ENCODE measurements at regions not wholly inside any gene's neighbourhood (a gene's known extent, or its start where the extent isn't known, plus 50 kb on each side); places are given as distances from the start of the nearest gene placed in this dataset.

DNA sequence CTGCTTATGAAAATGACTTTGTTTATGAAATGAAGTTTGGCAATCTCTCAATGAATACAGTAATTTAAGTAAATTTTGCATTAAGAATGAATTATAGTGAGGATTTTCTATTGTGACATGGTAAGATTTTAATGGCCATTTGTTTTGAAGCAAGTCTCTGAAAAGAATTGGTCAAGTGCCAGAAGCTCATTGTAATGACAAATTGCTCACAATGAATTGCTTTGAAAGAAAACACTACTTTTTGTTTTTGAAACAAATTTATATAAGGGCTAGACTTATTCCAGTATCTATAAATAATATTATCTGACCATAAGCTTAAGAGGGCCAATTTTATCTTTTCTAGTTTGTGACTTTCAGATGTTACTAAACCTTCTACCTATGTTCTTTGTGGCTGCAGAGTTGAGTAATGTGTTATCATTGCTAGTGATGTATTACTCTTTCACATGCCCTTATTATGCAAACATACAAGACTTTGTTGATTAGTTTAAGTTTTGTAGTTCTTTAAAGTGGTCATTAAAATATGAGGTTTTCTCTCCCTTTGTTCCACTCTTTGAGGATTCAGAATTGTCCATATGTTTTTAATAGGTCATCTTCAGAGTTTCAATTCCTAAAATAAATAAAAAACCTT lies 93.0 kb upstream of the ZNF608 start:
- H3K9me3 ChIP-seq (ENCODE audit: control insufficient read depth, low read depth, low read length) = peaks cover 4% of the 10 kb centered on the region
- no peaks in the 10 kb centered on the region for H3K36me3 ChIP-seq (ENCODE audit: control insufficient read depth, insufficient read depth, low read length)
- H3K4me1 ChIP-seq (ENCODE audit: control insufficient read depth, insufficient read depth, low read length) = no peaks in the 10 kb centered on the region
- H3K27ac ChIP-seq (ENCODE audit: low read length) = no peak overlapping the region
- no peaks in the 10 kb centered on the region for H3K27me3 ChIP-seq (ENCODE audit: control insufficient read depth, insufficient read depth, low read length)
- H3K4me3 ChIP-seq (ENCODE audit: low read length) = no peak overlapping the region
- peak in 1 of 2 donors; percentile 35 for DNase-seq

DNA sequence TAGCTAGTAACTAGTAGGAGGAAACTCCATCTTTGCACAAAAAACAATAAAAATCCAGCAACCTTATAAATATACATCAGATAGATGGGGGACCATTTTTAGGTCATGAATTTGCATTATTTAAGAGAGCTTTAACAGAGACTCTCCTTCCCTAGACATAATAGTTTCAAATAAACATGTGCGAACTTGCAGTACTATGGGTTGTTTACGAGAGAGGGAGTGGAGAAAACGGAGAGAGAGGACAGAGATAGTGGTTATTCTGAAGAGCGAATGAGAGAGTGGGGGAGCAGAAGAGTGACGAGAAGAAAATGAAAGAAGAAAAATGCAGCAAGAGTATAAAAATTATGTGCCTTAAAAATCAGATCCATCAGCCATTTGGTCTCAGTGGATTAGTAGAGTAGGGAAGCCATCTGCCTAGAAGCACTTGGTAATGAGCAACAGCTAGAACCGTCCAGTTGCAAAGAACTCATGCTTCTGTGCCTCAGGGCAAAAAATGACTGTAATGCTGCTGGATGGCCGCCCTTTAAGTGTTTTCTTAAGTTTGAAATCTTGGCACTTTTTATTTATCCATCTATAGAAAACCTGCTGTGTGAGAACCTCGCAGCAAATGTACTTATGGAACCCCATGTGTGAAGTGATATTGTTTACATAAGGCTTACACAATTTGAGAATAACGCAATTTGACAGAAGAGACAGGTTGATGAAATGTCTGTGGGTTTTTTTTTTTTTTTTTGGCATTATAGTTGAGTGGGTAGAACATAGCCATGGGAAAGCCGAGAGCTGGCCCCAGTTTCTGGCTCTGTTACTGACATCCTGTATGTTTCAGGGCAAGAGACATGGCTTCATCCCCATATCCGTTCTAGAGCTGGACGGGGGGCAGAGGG lies 95.6 kb upstream of the ZNF608 start:
- H3K27me3 ChIP-seq (ENCODE audit: control insufficient read depth, insufficient read depth, low read length) = no peaks in the 10 kb centered on the region
- H3K27ac ChIP-seq (ENCODE audit: low read length) = no peak overlapping the region
- no peak overlapping the region for H3K4me3 ChIP-seq (ENCODE audit: low read length)
- H3K9me3 ChIP-seq (ENCODE audit: control insufficient read depth, low read depth, low read length) = no peaks in the 10 kb centered on the region
- no peak for DNase-seq
- WGBS (ENCODE audit: insufficient coverage, low lambda C conversion rate) = 81% methylated on average over 6 of the region's 12 CpGs
- H3K4me1 ChIP-seq (ENCODE audit: control insufficient read depth, insufficient read depth, low read length) = no peaks in the 10 kb centered on the region
- no peaks in the 10 kb centered on the region for H3K36me3 ChIP-seq (ENCODE audit: control insufficient read depth, insufficient read depth, low read length)

DNA sequence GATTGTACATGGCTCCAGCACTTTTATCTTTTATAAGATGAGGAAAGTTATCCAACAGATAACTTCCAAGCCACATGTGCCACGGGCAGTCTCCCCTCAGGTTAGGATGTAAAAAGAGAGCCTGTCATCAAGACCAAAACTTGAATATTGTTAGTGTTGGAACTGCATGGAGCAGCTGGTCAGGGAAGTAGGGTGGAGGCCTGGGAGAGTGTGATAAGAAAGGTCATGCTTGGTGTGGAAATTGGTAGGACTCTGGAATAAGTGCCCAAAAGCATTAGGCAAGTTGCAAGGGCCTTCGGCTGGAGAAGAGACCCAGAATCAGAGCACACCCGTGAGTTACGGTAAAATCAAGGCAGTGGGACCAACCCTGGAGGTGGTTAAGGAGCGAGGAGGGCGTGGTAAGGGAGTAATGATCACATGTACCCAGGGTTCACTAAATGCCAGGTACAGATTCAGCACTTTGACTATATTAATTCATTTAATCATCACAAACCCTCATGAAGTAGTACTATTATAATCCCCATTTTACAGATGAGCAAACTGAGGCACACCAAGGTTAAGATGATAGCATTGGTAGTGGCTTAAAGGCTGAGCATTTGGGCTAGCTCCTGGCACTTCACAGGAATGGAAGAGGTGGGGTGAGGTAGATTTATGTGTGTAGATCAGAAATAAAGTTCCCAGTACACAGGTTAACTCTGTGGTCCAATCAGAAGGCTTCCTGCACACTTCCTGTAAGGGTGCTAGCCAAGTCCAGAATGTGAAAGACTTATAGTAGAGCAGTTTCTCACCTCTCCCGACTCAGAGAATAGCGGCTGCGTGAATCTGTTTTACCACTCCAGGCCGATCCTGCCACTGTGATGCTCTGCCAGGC lies 96.5 kb upstream of the ZNF608 start:
- no peak for DNase-seq
- WGBS (ENCODE audit: insufficient coverage, low lambda C conversion rate) = no CpG with 5 or more reads among the region's 10 CpGs
- Histone ChIP-seq H3K4me1 (ENCODE audit: control insufficient read depth, insufficient read depth, low read length) (no peaks in the 10 kb centered on the region), H3K36me3 (ENCODE audit: control insufficient read depth, insufficient read depth, low read length) (no peaks in the 10 kb centered on the region), H3K4me3 (ENCODE audit: low read length) (no peak overlapping the region), H3K27me3 (ENCODE audit: control insufficient read depth, insufficient read depth, low read length) (no peaks in the 10 kb centered on the region), H3K9me3 (ENCODE audit: control insufficient read depth, low read depth, low read length) (no peaks in the 10 kb centered on the region), H3K27ac (ENCODE audit: low read length) (no peak overlapping the region)

DNA sequence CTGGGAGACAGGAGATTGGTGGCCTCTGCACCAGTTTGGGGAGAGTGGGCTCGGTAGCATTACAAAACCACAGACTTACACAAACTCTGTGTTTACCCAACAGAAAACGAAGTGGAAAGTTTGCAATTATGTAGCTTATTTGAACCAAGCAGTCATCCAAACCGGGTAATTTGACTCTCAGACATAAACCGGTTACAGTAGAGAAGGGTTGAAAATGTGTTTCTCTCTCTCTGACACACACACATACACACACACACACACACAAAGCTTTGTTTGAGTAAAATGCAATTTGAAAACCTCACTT lies 97.1 kb upstream of the ZNF608 start:
- Histone ChIP-seq H3K4me3 (ENCODE audit: low read length) (no peak overlapping the region), H3K4me1 (ENCODE audit: control insufficient read depth, insufficient read depth, low read length) (no peaks in the 10 kb centered on the region), H3K27ac (ENCODE audit: low read length) (no peak overlapping the region), H3K9me3 (ENCODE audit: control insufficient read depth, low read depth, low read length) (no peaks in the 10 kb centered on the region), H3K27me3 (ENCODE audit: control insufficient read depth, insufficient read depth, low read length) (no peaks in the 10 kb centered on the region), H3K36me3 (ENCODE audit: control insufficient read depth, insufficient read depth, low read length) (no peaks in the 10 kb centered on the region)
- WGBS (ENCODE audit: insufficient coverage, low lambda C conversion rate) = no CpG with 5 or more reads among the region's 4 CpGs
- DNase-seq = no peak

DNA sequence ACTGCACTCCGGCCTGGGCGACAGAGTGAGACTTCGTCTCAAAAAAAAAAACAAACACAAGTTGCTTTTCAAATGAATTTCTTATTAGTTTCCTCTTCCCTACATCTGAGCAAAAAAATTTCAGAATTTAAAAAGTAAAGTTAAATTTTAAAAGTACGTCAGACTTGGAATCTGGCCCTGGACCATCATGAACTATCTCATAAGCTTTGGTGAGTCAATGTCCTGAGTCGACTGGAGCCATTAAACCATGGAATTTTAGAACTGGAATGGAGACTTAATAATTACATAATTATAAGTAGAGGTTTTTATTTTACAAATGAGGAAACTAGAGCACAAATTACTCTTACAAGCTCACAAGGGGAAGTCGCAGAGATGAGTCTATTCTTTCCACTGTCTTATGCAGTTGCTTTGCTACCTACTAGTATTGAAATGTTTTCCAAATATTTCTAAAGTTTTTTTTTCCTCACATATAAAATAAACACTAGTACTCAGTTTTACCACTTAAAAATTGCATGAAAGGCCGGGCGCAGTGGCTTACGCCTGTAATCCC lies 98.0 kb upstream of the ZNF608 start:
- no peaks in the 10 kb centered on the region for H3K4me1 ChIP-seq (ENCODE audit: control insufficient read depth, insufficient read depth, low read length)
- 100% methylated on average over 4 of the region's 9 CpGs for WGBS (ENCODE audit: insufficient coverage, low lambda C conversion rate)
- no peak for DNase-seq

DNA sequence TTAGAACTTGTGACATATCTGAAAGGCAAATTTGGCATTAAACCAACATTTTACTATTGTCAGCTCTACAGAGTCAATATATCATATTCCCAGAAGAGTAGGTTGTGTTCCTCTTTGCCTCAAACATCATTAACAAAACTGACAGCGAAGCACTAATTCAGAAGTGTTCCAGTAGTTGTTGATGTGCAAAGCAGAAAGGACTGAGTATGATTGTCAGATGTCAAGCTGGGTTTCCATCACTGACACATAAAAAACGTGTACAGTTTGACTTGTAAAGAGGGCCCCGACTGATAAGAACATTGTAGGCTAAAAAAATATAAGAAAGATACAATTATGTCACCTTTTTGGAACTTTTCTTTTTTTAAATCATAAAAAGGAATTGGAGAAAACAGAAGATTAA lies 101.5 kb upstream of the ZNF608 start:
- H3K36me3 ChIP-seq (ENCODE audit: control insufficient read depth, insufficient read depth, low read length) = no peaks in the 10 kb centered on the region
- DNase-seq = no peak
- no peaks in the 10 kb centered on the region for H3K4me1 ChIP-seq (ENCODE audit: control insufficient read depth, insufficient read depth, low read length)
- no peaks in the 10 kb centered on the region for H3K9me3 ChIP-seq (ENCODE audit: control insufficient read depth, low read depth, low read length)
- WGBS (ENCODE audit: insufficient coverage, low lambda C conversion rate) = no CpG with 5 or more reads among the region's 3 CpGs
- no peak overlapping the region for H3K27ac ChIP-seq (ENCODE audit: low read length)
- H3K27me3 ChIP-seq (ENCODE audit: control insufficient read depth, insufficient read depth, low read length) = no peaks in the 10 kb centered on the region
- no peak overlapping the region for H3K4me3 ChIP-seq (ENCODE audit: low read length)

More for the DNA sequence above, 98.0 kb upstream of the ZNF608 start:
- Histone ChIP-seq H3K27ac (ENCODE audit: low read length) (no peak overlapping the region), H3K4me3 (ENCODE audit: low read length) (no peak overlapping the region), H3K36me3 (ENCODE audit: control insufficient read depth, insufficient read depth, low read length) (no peaks in the 10 kb centered on the region), H3K9me3 (ENCODE audit: control insufficient read depth, low read depth, low read length) (no peaks in the 10 kb centered on the region), H3K27me3 (ENCODE audit: control insufficient read depth, insufficient read depth, low read length) (no peaks in the 10 kb centered on the region)

DNA sequence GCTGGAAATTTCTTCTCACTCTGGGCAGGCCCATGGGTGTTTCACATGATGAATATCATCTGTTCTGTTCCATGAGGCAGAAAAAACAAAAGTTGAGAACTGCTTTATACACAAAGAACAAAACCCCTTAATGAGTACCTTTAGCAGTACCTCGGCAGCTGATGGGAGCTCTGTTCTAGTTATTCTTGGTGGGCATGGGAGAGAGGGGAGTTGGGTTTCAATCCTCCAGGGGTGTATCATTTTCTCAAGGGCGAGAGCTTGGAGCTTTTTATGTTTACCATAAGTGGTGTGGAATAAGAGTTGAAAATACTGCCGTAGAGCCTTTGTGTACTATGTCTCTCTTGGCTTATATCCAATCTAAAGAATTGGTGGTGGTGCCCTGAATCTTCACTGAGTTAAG lies 103.3 kb upstream of the ZNF608 start:
- H3K4me3 ChIP-seq (ENCODE audit: low read length) = no peak overlapping the region
- H3K9me3 ChIP-seq (ENCODE audit: control insufficient read depth, low read depth, low read length) = no peaks in the 10 kb centered on the region
- DNase-seq = no peak
- no peaks in the 10 kb centered on the region for H3K4me1 ChIP-seq (ENCODE audit: control insufficient read depth, insufficient read depth, low read length)
- no peaks in the 10 kb centered on the region for H3K27me3 ChIP-seq (ENCODE audit: control insufficient read depth, insufficient read depth, low read length)
- no peaks in the 10 kb centered on the region for H3K36me3 ChIP-seq (ENCODE audit: control insufficient read depth, insufficient read depth, low read length)
- no peak overlapping the region for H3K27ac ChIP-seq (ENCODE audit: low read length)
- no CpG with 5 or more reads among the region's 3 CpGs for WGBS (ENCODE audit: insufficient coverage, low lambda C conversion rate)

DNA sequence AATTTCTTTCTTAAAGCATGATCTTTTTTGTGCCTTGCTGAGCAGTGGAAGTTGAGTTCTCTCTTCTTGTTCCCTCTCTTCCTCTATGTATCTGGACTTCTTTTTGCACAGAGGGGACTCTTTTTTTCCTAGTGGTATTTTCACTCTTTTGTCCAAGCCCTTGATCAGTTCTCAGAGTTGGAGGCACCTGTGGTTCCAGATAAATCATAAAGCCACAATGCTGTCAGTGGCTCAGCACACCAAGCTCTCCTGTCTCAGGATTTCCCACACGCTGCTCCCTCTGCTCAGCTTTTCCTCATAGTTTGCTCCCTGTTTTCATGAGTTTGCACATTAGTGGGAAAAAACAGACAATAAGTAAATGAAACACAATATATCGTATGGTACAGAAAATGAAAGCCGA lies 110.3 kb upstream of the ZNF608 start:
- Histone ChIP-seq H3K36me3 (ENCODE audit: control insufficient read depth, insufficient read depth, low read length) (no peaks in the 10 kb centered on the region), H3K4me3 (ENCODE audit: low read length) (no peak overlapping the region), H3K9me3 (ENCODE audit: control insufficient read depth, low read depth, low read length) (no peaks in the 10 kb centered on the region), H3K4me1 (ENCODE audit: control insufficient read depth, insufficient read depth, low read length) (no peaks in the 10 kb centered on the region), H3K27ac (ENCODE audit: low read length) (no peak overlapping the region), H3K27me3 (ENCODE audit: control insufficient read depth, insufficient read depth, low read length) (no peaks in the 10 kb centered on the region)
- 92% methylated on average over 2 of the region's 3 CpGs for WGBS (ENCODE audit: insufficient coverage, low lambda C conversion rate)
- DNase-seq = no peak

DNA sequence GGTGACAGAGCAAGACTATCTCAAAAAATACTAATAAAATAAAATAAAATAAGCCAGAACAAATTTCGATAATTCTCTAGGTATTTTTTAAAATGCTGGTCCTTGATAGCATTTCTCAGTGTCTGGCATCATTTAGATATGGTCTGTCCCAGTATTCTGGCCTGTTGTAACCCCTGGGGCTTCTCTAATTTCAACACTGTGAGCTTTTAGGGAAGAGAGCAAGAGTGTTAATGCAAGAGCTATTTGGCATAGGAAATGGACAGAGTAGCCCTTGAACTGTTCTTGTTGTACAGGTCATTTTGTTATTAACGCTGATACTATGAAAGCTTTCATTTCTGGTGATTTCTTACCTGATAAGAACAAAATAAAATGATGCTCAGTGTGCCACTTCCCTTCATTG lies 112.2 kb upstream of the ZNF608 start:
- Histone ChIP-seq H3K4me1 (ENCODE audit: control insufficient read depth, insufficient read depth, low read length) (no peaks in the 10 kb centered on the region), H3K27ac (ENCODE audit: low read length) (no peak overlapping the region)
- WGBS (ENCODE audit: insufficient coverage, low lambda C conversion rate) = 86% methylated on average over 1 of the region's 2 CpGs

DNA sequence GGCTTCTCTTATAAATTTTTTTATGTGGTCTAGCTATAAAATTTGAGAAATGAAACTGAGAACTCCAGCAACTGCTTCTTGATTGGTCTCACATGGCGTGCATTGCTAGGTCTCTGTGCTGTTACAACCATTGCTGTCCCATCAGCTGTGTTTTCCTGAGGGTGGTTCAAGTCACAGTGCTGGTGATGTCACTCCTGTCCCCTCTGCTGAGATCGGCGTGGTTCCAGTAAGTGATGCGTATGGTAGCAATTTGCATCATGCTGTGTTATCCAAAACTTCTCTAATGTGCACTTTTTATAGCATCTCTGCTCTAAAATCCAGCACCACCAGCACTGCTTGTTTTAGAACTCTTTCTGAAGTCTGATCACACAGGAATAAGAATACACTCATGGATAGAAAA lies 112.6 kb upstream of the ZNF608 start:
- Histone ChIP-seq H3K9me3 (ENCODE audit: control insufficient read depth, low read depth, low read length) (peaks cover 4% of the 10 kb centered on the region), H3K27me3 (ENCODE audit: control insufficient read depth, insufficient read depth, low read length) (no peaks in the 10 kb centered on the region), H3K36me3 (ENCODE audit: control insufficient read depth, insufficient read depth, low read length) (no peaks in the 10 kb centered on the region), H3K4me1 (ENCODE audit: control insufficient read depth, insufficient read depth, low read length) (no peaks in the 10 kb centered on the region), H3K4me3 (ENCODE audit: low read length) (no peak overlapping the region), H3K27ac (ENCODE audit: low read length) (no peak overlapping the region)
- no CpG with 5 or more reads among the region's 4 CpGs for WGBS (ENCODE audit: insufficient coverage, low lambda C conversion rate)
- DNase-seq = no peak

More for the DNA sequence above, 112.2 kb upstream of the ZNF608 start:
- no peaks in the 10 kb centered on the region for H3K36me3 ChIP-seq (ENCODE audit: control insufficient read depth, insufficient read depth, low read length)
- no peaks in the 10 kb centered on the region for H3K27me3 ChIP-seq (ENCODE audit: control insufficient read depth, insufficient read depth, low read length)
- H3K9me3 ChIP-seq (ENCODE audit: control insufficient read depth, low read depth, low read length) = peaks cover under 1% of the 10 kb centered on the region
- DNase-seq = no peak
- no peak overlapping the region for H3K4me3 ChIP-seq (ENCODE audit: low read length)
